Kidney (tissue), 13 donors: ENCODE measurements at regions not wholly inside any gene's neighbourhood (a gene's known extent, or its start where the extent isn't known, plus 50 kb on each side); places are given as distances from the start of the nearest gene placed in this dataset.

ENCODE experiments used
- DNase-seq, 5 donors: peaks; one replicate each; pipeline ENCODE4 v3.0.0-alpha.2; 2013 to 2020
- FAIRE-seq: peaks from 2 replicates; lab custom pipeline; 2012; peaks lifted over from hg19 to GRCh38; lab: Jason Lieb, UNC
- H3K27ac ChIP-seq, 2 donors: one replicate each; pipeline ENCODE4 v1.7.0; 2013; ENCODE audit warnings: low read depth in 2 of 2, low read length in 2 of 2, inconsistent platforms in 1 of 2
- H3K27me3 ChIP-seq: one replicate; pipeline ENCODE4 v1.7.1; 2013; ENCODE audit warnings: low read length, inconsistent platforms; ENCODE audit not compliant: control insufficient read depth, insufficient read depth
- H3K36me3 ChIP-seq, 3 donors: one replicate each; pipeline versions ENCODE4 v1.7.0 to v1.7.1; 2013; ENCODE audit warnings: low read length in 3 of 3, control low read depth in 1 of 3, inconsistent platforms in 1 of 3; ENCODE audit not compliant: insufficient read depth in 3 of 3, control insufficient read depth in 2 of 3
- H3K4me1 ChIP-seq, 3 donors: one replicate each; pipeline versions ENCODE4 v1.7.0 to v1.7.1; 2013; ENCODE audit warnings: low read length in 3 of 3, inconsistent platforms in 1 of 3, low read depth in 1 of 3; ENCODE audit not compliant: control insufficient read depth in 2 of 3, insufficient read depth in 2 of 3
- H3K4me3 ChIP-seq, 3 donors: one replicate each; pipeline versions ENCODE4 v1.7.0 to v1.8.1; 2013; ENCODE audit warnings: low read length in 3 of 3, control low read depth in 1 of 3, inconsistent platforms in 1 of 3
- H3K9ac ChIP-seq, 3 donors: one replicate each; pipeline versions ENCODE4 v1.7.0 to v1.7.1; 2013; ENCODE audit warnings: low read length in 3 of 3, control low read depth in 1 of 3, inconsistent platforms in 1 of 3
- H3K9me3 ChIP-seq, 3 donors: one replicate each; pipeline versions ENCODE4 v1.7.0 to v1.7.1; 2013; ENCODE audit warnings: low read length in 3 of 3, control low read depth in 1 of 3, inconsistent platforms in 1 of 3; ENCODE audit not compliant: control insufficient read depth in 2 of 3, insufficient read depth in 1 of 3
- intact Hi-C: fragments of 100-400 bp; cut with DNase I; formaldehyde crosslinking; loops from one replicate; pipeline ENCODE4 v1.11.1; 2022
- TF ChIP-seq, protein P1 (sequence below): IDR thresholded peaks from 3 replicates; pipeline ENCODE4 v1.5.1; 2012; ENCODE audit warnings: mild to moderate bottlenecking, moderate library complexity, borderline replicate concordance; ENCODE audit not compliant: insufficient read depth; ENCODE audit errors: extremely low read depth
- donor health status: control.
- donor health status: control.
- donor health status: control.
- donor health status: control.
- donor health status: control.
- donor health status: DM: yes; HTN: yes; CAD: no.
- donor health status: Normal renal cell carcinoma (clear cell type).

DNA sequence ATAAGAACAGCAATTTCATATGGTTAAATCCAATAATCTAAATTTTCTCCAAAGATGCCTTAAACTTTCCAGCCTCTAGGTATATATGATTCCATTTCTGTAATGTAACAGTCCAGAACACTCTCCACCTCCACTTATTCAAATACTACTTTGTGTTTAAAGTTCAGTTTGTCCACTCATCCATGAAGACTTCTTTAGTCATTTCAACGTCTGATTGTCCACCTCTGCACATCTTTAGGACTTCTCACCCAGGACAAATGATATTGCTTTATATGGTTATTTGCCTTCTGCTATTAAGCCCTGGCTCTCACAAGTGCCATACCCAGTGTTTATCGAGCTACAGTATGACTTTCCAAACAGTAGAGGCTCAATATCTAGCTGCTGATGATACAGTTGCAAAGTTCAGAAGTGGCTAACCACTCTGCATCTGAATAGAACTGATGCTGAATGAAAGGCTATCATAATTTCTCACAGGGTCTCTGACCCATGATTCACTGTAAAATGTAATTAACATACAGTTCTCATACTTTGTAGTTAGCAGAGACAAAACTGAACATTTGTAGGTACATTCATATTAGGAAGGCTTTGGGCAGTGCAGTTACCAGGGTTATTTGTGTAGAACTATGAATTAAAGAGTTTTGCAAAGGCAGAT lies 93.7 kb upstream of the MBNL1 start:
- Histone ChIP-seq H3K4me1 (no peaks in the 10 kb centered on the region), H3K27me3 (no peaks in the 10 kb centered on the region), H3K9me3 (peaks cover 0 to 5% (median 0%) of the 10 kb centered on the region in 3 donors), H3K36me3 (no peaks in the 10 kb centered on the region), H3K4me3 (no peak overlapping the region), H3K27ac (no peak overlapping the region), H3K9ac (no peak overlapping the region)
- intact Hi-C loops, result no loop called here
- FAIRE-seq (no peak), DNase-seq (no peak)
- TF ChIP-seq, protein P1, sequence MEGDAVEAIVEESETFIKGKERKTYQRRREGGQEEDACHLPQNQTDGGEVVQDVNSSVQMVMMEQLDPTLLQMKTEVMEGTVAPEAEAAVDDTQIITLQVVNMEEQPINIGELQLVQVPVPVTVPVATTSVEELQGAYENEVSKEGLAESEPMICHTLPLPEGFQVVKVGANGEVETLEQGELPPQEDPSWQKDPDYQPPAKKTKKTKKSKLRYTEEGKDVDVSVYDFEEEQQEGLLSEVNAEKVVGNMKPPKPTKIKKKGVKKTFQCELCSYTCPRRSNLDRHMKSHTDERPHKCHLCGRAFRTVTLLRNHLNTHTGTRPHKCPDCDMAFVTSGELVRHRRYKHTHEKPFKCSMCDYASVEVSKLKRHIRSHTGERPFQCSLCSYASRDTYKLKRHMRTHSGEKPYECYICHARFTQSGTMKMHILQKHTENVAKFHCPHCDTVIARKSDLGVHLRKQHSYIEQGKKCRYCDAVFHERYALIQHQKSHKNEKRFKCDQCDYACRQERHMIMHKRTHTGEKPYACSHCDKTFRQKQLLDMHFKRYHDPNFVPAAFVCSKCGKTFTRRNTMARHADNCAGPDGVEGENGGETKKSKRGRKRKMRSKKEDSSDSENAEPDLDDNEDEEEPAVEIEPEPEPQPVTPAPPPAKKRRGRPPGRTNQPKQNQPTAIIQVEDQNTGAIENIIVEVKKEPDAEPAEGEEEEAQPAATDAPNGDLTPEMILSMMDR, result no peak

DNA sequence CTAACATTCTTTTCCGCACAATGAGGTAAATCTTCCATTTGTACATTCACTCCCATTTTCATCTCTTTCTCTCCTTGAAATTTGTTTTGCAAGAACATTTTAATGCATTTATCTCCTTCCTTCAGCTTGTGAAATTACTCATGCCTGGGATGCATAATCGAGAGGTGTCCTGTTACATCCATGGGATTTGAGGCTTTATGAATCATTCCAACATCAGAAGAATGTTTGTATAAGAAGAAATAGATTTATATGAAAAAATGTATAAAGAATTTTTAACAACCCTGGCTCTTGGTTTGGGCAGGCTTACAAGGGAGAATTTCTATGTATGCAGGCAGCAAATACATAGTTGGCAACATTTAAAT lies 93.2 kb upstream of the MBNL1 start:
- peaks cover 0 to 5% (median 0%) of the 10 kb centered on the region in 3 donors for H3K9me3 ChIP-seq
- FAIRE-seq, result no peak
- DNase-seq, result no peak
- no peaks in the 10 kb centered on the region for H3K36me3 ChIP-seq
- H3K4me3 ChIP-seq, result no peak overlapping the region
- no peaks in the 10 kb centered on the region for H3K27me3 ChIP-seq
- H3K27ac ChIP-seq, result no peak overlapping the region
- no peaks in the 10 kb centered on the region for H3K4me1 ChIP-seq
- H3K9ac ChIP-seq, result no peak overlapping the region
- intact Hi-C loops, result no loop called here
- TF ChIP-seq, protein P1, result no peak

GRCh38 chr3:152176241-152176640 lies 92.5 kb upstream of the MBNL1 start:
- intact Hi-C loops, result no loop called here
- no peak overlapping the region for H3K9ac ChIP-seq
- H3K4me1 ChIP-seq, result no peaks in the 10 kb centered on the region
- H3K27ac ChIP-seq, result no peak overlapping the region
- TF ChIP-seq, protein P1, result no peak
- FAIRE-seq (no peak), DNase-seq (no peak)
- no peaks in the 10 kb centered on the region for H3K36me3 ChIP-seq
- H3K27me3 ChIP-seq, result no peaks in the 10 kb centered on the region
- H3K9me3 ChIP-seq, result peaks cover 0 to under 1% (median 0%) of the 10 kb centered on the region in 3 donors
- no peak overlapping the region for H3K4me3 ChIP-seq

GRCh38 chr3:152176998-152177397 lies 91.7 kb upstream of the MBNL1 start:
- FAIRE-seq (no peak), DNase-seq (no peak)
- no peaks in the 10 kb centered on the region for H3K9me3 ChIP-seq
- H3K9ac ChIP-seq, result no peak overlapping the region
- intact Hi-C loops, result no loop called here
- TF ChIP-seq, protein P1, result no peak
- H3K4me3 ChIP-seq, result no peak overlapping the region
- no peaks in the 10 kb centered on the region for H3K36me3 ChIP-seq
- H3K27ac ChIP-seq, result no peak overlapping the region
- no peaks in the 10 kb centered on the region for H3K4me1 ChIP-seq
- H3K27me3 ChIP-seq, result no peaks in the 10 kb centered on the region
